GM04503 (cell line): ENCODE measurements at regions not wholly inside any gene's neighbourhood (a gene's known extent, or its start where the extent isn't known, plus 50 kb on each side); places are given as distances from the start of the nearest gene placed in this dataset.
"Not testable (repeated sequence)": the region's sequence is repeated elsewhere in the genome, so short reads cannot be mapped to it uniquely, and the experiment has no call there.

Experiments
- DNase-seq: peaks from one replicate; pipeline ENCODE4 v3.0.0-alpha.2; 2012; ENCODE audit warnings: low read depth

GRCh38 chr3:27556887-27557286 lies 72.7 kb upstream of the SLC4A7 start:
- no peak for DNase-seq

GRCh38 chr3:27554706-27555105 lies 70.5 kb upstream of the SLC4A7 start:
- DNase-seq, result no peak

DNA sequence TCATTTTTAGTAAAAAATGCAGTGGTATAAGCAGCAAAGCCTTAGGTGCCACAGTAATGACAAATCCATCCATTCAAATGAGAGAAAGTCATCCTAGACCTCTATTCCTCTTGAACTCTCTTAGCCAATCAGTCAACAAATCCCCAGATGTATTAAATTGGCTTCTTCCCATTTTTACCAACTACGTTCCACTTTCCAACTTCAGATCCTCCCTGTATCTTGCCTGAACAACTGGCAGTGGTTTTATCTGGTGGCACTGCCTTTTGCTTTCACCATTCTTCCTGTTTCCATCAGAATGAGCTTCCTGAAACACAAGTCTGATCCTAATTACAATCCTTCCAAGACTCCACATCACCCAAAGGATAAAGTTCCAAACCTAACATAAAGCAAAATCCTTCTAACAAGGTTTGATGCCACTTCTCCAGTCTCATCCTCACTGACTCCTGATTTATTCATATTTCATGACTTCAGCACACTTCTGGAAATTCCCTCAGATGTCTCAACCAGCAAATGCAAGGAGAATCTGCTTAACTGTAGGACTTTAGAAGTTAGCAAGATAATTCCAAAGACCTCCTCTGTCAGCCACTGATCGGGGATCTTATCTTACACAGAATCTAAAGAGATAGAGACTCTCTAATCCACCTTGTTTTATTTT lies 69.8 kb upstream of the SLC4A7 start:
- no peak for DNase-seq

GRCh38 chr3:27552708-27553107 lies 68.5 kb upstream of the SLC4A7 start:
- peak; percentile 76 for DNase-seq

GRCh38 chr3:27551413-27551812 lies 67.2 kb upstream of the SLC4A7 start:
- not testable (repeated sequence) for DNase-seq

- DNase-seq, result no peak
Measured at GRCh38 chr3:27545061-27545460, 60.9 kb upstream of the SLC4A7 start.

- peak; percentile 75 for DNase-seq
Measured at GRCh38 chr3:27544372-27544865, 60.2 kb upstream of the SLC4A7 start.

DNA sequence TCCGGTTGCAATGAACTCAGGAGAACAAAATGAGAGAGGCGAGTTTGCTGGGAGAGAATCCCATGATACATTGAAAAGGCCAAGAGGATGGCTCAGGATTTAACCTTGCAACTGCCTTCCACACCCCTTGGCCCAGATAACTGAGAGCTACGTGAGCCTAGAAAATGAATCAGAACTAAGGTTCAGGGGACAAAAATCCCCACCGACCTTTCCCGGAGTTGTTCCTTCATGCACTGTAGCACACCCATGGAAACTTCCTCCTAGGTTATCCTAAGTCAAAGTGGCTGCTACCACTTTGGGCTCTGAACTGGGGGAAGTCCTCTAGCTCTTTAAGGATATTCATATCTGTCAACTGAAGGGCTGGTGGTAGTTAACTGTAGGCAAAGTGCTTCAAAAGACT lies 58.3 kb upstream of the SLC4A7 start:
- no peak for DNase-seq

GRCh38 chr3:27540231-27540630 lies 56.0 kb upstream of the SLC4A7 start:
- DNase-seq, result no peak

- no peak for DNase-seq
Measured at GRCh38 chr3:27536491-27536890, 52.3 kb upstream of the SLC4A7 start.

GRCh38 chr3:27535809-27536392 lies 51.7 kb upstream of the SLC4A7 start:
- DNase-seq, result no peak

DNA sequence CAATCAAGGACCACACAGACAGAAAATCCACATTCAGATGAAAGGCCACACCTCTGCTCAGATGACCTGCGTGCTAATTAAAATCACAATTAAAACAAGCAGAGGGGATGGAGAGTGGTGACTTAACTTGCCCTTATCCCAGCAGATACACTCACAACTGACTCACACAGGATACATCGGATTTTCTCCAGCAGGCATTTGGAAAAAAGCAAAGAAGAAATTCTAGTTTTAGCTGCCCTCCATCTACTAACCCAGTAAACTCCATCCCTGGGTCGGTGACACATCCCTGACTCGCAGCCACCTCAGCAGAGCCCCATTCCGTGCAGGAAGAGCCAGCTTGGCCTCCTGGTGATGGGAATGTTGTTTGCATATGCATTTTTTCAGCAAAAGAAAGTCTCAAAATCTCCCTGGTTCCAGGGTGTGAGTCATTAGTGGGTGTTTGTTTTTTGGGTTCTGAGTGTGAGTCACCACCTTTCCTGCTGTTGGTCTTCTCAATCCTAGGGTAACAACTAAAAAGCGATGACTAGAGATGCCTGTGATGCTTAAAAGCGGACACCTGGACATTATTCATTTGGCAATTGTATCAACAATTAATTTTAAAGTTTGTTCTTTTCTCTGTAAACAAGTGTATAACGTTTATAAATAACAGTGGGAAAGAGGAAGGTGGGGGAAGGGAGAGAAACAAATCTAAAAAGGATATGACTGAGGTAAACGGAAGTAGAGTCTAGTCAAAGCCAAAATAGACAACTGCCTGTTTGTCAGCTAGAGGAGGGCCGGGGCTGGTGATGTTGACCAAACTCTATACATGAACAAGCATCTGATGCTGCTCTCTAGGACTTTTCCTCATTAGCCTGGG lies 49.8 kb upstream of the SLC4A7 start:
- DNase-seq, result peak; percentile 99
